NCI-H2107 (cell line): ENCODE measurements at regions not wholly inside any gene's neighbourhood (a gene's known extent, or its start where the extent isn't known, plus 50 kb on each side); places are given as distances from the start of the nearest gene placed in this dataset.

Experiments used
- DNase-seq: peaks from one replicate; lab custom pipeline; 2025; lab: John Stamatoyannopoulos, UW

DNA sequence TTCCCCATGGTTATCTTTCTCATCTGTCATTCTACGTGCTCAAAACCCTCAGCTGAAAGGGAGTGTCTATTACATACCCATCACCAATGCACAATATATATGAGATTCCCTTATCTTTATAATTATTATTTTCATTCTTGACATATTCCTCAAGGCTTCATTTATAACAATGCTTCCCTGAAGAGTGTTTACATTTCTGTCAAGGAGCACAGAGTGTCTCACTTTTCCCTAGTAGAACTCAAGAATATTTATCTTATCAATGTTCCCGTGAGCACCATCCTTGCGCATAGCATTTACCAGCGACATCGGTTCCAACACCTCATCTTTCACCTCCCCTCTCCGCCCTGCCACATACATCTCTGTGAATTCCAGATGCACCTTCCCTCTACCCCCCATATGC is 250.6 kb downstream of the PLA2G4A start:
- DNase-seq, result no peak

DNA sequence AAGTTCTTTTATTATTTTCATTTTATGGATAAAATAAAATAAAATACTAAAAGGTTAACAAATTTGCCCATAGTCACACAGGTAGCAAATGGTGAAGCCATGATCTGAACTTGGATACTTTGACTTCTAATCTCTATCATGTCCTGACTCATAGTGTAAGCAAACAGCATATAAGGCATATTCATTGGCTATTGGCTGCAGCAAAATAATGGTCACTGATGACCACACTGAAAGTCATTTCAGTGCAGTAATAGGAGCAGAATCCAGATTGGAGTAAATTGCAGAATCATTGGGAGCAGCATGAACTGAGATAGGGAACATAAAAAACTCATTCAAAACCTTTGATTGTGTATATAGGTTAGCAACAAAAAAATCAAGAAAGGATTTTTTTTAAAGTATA is 262.9 kb downstream of the PLA2G4A start:
- no peak for DNase-seq

DNA sequence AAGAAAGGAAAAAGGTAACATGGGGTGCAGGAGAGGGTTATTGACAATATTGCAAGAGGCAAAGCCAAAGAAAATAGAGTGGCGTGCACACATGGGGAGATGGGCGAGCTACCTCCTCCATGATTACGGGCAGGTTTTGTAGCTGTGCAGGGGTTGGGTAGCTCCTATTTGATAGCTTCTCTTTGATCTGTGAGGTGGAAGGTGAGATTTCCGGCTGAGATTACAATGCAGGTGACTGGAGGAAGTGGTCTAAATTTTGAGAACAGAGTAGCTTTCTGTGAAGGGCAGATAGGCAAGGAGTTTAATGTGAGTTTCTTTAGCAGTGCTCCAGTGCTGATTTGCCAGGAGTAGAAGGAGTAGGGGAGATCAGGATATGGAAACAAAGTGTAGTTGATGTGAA is 263.4 kb downstream of the PLA2G4A start:
- no peak for DNase-seq

DNA sequence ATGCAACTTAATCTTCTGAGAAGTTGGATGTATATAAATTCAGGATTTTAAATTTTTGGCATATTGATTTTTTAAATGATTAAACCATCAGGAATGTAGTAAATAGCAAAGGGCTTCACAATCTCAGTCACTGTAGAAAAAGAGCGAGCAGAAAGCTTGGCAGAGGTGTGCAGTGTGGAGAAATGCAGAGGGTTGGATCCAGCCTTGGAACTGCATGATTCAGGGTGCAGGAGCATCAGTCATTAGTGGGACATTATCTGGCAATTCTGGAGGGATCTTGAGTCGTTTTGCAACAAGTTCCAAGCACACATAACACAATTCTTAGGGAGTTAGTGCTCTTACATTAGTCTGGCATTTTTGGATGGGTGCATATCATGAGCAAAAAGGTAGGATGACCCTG is 267.9 kb downstream of the PLA2G4A start:
- DNase-seq, result no peak

DNA sequence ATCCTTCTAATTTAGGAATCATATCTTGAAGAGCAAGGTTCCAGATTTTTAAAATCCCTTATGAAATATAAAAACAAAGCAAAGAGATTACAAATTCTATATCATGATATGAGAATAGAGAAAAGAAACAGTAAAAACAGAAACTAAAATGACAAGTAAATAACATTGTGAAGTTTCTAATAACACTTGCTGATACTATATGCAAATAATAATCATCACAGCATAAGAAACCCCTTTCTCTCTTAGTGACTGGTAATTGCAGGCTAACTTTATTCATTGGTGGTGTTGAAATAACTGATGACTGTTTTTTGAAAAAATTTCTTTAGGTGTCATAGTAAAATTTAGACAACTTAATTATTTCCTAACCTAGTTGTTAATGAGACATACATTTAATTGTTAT is 281.6 kb downstream of the PLA2G4A start:
- DNase-seq, result no peak

DNA sequence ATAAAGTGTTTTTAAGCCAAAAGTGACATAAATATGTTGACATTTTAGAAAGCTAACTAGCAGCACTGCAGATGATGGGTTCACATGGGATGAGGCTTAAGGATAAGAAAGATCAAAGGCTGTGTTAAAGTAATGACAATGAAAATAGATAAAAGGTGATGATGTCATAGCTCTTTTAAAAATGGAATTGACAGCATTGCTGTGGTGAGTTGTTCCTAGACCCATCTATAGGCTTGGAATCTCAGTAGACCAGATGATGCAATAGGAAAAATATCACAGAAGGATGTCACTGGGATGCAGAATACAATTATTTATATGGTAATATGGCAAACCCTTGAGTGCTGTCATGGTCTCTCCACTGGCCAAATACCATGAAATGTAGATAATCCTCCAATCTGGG is 286.0 kb downstream of the PLA2G4A start:
- DNase-seq, result no peak

DNA sequence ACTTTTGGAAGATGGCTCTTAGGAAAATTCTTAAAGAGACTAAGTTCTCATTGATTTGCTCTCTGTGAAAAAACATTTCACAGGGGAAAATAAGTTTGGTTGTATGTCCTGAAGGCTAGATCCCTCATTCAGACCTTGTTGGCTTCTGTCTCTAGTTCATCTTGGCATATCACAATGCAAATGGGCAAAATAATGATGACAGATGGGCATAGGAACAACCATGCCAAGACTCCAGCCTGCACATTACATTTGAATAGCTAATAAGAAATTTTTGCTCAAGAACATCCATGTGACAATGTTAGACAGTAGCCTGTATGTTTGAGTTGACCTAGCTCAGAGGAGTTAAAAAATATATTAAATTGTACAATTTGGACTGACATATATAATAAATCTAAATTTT is 292.9 kb downstream of the PLA2G4A start:
- DNase-seq, result no peak

DNA sequence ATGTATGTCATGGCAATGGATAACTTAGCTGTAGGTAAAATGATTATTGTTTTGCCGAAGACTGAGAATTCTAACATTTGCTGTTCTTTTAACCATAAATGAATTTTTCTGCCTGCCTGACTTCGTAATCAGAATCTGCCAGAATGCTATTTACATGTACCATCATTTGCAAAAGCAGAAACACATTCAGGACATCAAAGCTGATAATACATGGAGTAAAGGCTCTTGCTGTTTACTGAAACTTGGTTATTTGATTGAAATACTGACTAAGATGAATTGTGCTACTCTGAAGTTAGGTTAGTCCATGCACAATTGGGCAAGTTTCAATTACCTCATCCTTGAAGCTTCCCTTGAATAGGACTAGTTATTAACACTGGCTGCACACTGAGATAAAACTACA is 293.8 kb downstream of the PLA2G4A start:
- DNase-seq, result no peak

DNA sequence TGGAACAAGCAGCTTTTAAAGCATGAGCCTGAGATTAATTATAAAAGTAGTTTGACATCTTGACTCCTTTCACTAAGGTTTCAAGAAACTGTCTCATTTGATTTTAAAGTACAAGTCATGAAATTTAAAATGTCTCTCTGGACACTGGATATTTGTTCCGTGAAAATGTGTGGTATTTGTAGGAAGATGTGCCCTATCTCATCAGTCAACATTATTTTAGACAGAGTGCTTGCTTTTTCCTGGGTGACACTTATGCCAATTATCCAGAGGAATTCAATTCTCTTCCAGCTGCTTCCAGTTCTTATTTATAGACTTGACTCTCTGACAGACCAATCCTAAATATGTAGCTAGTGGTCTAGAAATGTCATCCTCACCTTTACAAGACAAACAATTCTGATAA is 300.4 kb downstream of the PLA2G4A start:
- DNase-seq, result no peak

DNA sequence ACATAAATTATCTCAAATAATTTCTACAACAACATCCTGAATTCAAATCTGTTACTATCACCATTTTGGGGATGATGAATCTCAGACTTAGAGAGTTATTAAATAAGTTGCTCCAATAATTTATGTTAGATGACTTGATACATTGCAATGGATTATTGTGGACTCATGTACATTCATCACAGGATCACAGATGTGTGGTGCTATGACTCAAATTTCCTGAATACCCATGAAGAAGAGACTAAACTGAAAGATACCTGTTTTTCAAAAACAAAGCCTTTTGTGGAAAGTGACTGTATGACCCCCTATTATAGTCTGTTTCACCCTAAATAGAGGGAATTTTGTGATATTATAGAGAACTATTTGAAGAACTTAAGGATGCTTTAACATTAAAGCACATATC is 315.0 kb downstream of the PLA2G4A start:
- no peak for DNase-seq

DNA sequence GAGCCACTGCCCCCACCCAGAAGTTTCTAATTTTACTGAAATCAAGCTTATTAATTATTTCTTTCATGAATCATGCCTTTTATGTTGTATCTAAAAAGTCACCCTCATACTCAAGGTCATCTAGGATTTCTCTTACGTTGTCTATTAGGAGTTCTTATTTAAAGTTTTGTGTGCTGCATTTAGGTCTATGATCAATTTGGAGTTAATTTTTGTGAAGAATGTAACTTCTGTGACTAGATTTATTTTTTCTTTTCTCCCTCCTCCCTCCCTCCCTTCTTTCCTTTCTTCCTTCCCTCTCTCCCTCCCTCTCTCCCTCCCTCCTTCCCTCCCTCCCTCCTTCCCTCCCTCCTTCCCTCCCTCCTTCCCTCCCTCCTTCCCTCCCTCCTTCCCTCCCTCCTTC is 317.6 kb downstream of the PLA2G4A start:
- DNase-seq, result no peak

DNA sequence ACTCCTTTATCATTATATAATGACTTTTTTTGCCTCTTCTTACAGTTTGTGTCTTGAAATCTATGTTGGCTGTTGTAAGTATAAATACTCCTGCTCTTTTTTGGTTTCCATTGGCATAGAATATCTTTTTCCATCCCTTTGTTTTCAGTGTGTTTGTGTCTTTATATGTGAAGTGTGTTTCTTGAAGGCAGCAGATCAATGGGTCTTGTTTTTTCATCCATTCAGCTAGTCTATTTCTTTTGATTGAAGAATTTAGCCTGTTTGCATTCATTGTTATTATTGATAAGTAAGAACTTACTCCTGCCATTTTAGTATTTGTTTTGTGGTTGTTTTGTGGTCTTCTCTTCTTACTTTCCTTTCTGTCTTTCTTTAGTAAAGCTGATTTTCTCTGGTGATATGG is 322.8 kb downstream of the PLA2G4A start:
- DNase-seq, result no peak

DNA sequence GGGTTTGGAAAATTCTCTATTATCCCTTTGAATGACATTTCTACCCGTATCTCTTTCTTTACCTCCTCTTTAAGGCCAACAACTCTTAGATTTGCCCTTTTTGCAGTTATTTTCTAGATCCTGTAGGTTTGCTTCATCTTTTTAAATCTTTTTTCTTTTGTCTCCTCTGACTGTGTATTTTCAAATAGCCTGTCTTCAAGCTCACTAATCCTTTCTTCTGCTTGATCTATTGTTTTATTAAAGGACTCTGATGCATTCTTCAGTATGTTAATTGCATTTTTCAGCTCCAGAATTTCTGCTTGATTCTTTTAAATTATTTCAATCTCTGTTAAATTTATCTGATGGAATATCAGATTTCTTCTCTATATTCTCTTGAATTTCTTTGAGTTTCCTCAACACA is 324.3 kb downstream of the PLA2G4A start:
- DNase-seq, result no peak

DNA sequence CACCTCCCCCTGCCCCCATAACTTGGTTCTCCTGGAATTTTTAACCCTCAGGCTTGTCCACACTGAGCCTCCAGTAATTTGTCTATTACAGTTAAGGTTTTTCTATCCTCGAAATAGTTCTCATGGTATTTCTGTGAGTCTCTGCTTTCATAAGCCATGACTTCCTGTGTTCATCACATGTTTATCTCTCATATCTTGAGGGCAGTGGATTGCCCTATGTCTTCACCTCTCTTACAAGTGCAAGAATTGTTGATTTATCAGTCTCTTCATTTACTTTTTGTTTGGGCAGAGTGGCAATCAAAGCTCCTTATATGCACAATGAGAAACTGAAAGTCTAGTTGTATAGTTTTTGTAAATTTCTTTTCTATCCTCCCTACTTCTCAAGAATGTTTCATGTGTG is 328.4 kb downstream of the PLA2G4A start:
- DNase-seq, result no peak

DNA sequence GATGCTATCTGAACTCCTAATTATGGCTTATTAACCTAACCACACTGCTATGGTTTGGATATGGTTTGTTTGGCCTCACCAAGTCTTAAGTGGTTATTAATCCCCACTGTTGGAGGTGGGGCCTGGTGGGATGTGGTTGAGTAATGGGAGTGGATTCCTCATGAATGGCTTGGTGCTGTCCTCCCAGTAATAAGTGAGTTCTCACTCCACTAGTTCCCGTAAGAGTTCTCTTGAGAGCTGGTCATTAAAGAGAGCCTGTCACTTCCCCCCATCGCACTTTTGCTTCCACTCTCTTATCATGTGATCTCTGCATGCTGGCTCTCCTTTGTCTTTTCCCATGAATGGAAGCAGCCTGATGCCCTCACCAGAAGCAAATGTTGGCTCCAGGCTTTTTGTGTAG is 328.8 kb downstream of the PLA2G4A start:
- DNase-seq, result no peak

DNA sequence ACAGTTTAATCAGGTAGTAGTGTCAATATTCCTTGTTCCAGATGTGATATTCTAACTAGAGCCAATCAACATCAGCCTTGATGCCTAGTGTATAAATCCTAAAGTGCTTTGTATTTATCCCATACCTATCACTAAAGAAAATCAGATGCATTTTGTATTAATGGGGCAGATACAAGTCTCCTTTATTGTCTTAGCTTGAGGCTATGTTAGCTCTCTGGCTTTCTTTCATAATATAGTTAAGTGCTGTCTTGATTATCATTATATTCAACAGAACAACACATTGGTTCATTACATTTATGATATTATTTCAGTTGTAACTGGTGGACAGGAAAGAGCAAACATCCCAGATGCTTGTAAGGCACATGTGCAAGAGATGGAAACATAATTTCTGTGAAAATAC is 338.8 kb downstream of the PLA2G4A start:
- DNase-seq, result no peak

DNA sequence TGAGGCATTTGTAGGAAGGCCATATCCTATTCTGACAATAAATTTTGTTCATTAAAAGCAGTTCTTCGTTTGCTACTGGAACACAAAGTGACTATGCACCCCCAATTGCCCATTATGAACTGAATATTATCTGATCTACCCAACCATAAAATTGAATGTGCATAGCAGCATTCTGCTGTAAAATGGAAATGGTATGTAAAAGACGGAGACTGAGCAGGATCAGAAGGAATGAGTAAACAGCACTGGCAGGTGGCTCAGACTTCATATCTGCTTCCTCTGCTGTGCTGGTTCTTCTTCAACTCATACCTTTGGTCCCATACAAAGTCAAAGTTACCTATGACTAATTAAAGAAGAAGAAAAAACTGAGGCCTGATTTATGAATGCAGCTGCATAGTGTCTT is 339.5 kb downstream of the PLA2G4A start:
- DNase-seq, result no peak

DNA sequence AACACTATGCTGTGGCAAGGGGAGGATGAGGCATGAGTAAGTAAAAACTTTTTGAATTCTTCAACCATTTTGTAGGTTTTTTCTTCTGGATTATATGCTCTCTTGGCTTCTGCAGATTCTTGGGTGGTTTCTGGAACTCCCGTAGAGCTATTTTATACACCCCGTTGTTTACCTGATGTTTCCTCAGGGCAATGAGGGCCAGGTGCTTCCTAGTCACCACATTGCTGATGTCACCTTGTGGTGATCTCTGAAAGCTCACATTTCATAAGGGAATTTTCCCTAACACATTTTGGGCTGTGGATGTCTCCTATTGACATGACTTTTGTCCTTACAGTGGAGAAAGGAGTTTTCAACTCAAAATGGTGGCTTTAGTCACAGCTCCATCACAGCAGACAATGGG is 356.6 kb downstream of the PLA2G4A start:
- DNase-seq, result peak; percentile 35

DNA sequence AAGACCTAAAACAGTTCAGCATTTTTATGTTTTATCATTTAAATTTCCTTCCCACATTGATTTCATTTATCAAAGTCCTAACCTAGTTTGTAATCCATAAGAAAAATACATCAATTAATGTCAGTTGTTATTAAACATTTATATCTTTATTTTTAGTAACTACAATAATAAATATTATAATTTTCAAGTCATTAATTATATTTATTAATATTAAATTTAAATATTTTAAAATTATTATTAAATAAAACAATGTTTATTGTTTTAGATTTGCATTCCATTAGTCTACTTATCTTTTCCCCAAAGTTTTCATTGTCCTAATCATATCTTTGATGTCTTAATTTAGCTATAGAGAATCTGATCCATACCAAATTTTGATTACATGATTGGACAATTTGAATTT is 368.9 kb downstream of the PLA2G4A start:
- DNase-seq, result no peak

DNA sequence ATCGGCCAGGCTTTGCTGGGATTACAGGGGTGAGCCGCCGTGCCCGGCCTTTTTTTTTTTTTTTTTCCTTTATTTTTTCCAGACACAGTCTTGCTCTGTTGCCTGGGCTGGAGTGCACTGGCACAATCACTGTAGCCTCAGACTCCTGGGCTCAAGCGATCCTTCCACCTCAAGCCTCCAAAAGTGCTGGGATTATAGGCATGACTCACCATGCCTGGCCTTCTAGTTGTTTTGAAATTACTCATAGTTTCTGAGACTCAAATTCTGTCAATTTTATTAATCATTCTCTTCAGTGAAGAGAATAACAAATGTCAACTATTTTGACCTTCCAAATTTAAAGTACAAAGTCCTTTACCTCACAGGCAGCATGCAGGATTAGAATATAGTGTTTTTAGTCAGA is 374.5 kb downstream of the PLA2G4A start:
- no peak for DNase-seq

DNA sequence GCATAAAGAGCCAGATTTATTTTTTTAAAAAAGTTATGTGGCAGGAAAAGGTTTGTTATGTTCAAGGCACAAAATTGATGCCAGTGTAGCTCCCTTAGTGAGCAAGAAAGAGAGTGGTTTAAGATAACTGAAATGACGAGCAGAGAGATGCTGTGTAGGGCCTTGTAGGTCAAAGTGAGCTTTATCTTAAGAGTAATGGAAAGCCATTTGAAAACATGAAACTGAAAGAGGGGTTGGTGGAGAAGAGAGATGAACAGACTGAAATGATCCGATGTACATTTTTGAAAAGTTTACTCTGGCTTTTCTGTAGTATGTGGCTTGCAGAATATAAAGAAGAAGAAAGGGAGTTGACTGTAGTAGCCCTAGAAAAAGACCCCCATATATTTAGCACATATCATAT is 383.6 kb downstream of the PLA2G4A start:
- DNase-seq, result no peak

DNA sequence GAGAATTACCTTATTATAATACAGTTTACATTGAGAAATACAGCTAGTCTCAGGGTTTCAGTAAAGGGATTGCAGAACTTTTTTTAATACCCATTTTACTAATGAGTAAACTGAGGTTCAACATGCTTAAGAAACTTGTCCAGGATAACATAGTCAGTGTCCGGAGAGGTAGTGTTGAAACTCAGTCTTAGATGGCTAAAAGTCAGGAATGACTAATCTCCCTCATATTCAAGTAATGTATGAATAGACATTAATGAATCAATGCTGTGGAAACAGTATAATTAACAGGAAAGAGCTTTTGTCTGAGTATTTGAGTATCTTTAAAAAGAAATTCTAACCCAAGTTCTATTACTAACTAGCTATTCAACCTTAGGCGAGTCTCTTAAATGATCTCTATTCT is 397.6 kb downstream of the PLA2G4A start:
- DNase-seq, result no peak

DNA sequence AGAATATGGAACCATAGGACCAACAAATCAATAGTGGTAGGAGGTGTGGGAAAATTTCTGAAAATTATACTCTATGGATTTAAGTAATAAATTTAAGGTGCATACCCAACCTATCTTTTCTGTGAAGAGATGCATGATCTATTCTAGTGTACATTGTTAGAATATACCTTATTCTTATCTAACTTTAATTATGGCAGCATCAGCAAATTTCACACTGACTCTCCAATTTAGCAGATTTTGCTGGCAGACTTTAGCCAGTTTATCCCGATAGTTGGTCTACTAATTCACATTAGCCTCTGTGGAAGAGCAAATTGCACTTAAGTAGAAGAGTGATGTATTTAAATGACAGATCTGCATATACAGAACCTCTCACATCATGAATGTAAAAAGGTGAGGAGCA is 400.0 kb downstream of the PLA2G4A start:
- no peak for DNase-seq

DNA sequence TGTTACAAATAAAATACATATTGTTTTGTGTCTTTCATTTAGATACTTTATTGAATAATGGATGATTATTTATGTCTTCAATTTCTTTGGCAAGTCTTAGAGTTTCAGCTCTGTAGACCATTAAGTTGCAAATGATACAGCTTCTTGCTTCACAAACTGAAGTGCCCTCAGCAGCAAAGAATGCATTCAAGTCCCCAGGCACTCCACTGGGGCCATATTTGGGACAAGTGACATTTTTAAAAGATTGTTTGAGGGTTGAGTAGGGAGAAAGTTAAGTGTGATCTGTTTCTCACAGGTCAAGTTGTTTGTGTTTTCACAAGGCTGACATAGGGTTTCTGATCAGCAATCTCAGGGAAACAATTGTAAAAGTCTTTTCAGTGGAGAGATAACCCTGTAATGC is 400.7 kb downstream of the PLA2G4A start:
- no peak for DNase-seq

DNA sequence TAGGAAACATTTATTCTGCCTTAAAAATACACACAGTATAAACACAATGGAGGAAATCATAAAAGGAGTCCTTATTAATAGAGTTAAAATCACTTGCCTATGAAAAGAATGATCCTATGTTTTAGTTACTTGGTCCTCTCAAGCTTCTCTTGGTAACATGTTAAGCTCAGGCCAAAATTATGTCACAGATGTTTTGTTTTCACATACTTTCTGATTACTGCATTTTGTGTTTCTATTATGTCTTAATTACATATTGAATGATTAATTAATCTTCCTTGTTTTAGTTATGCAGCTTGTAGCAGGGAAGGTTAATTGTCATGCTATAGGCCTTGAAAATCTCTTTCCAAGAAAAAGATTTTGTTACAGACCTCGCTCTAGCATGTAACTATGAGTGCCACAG is 406.0 kb downstream of the PLA2G4A start:
- no peak for DNase-seq
